ENCODE measurements at regions not wholly inside any gene's neighbourhood (a gene's known extent, or its start where the extent isn't known, plus 50 kb on each side); places are given as distances from the start of the nearest gene placed in this dataset.
A peak's percentile ranks its signal among the peaks of the same experiment; 100 is the strongest.

DNA sequence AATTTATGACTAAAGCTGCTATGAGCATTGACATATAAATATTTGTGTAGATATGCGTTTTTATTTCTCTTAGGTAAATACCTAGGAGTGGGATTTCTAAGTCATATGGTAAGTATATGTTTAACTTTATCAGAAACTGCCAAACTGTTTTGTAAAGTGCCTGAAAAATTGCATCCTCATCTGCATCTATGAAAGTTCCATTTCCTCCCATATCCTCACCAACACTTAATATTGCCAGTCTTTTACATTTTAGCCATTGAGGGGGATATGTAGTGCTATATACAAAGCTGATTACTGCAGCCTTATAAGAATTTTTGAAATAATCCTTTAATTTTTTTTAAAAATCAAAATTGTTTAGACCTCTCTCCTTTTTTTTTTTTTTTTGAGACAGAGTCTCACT, 123.1 kb upstream of the SPRY4 start:
- no peak overlapping the region for H3K4me3 Mint-ChIP-seq

DNA sequence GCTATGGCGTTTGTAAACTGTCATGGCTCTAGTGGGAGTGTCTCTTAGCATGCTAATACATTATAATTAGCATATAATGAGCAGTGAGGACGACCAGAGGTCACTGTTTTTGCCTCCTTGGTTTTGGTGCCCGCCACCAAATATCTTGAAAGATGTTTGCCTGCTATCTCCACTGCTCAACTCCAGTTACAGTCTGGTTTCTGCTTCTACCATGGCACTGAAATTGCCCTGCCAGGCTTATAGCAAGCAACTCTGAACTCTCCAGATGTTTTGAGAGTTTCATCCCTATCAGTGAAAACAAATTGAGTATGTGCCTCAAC, 122.1 kb upstream of the SPRY4 start:
- Mint-ChIP-seq H3K4me3 (no peak overlapping the region), H3K27me3 (peaks cover 14% of the 10 kb centered on the region), H3K36me3 (no peaks in the 10 kb centered on the region), H3K4me1 (no peaks in the 10 kb centered on the region), H3K27ac (no peak overlapping the region), H3K9me3 (ENCODE audit: low read depth) (no peaks in the 10 kb centered on the region)
- CTCF ChIA-PET = no interaction called here
- no peak for DNase-seq
- no peak for ATAC-seq

More for the DNA sequence above, 123.1 kb upstream of the SPRY4 start:
- DNase-seq = no peak
- Mint-ChIP-seq H3K27ac (no peak overlapping the region), H3K27me3 (peaks cover 14% of the 10 kb centered on the region), H3K4me1 (no peaks in the 10 kb centered on the region), H3K9me3 (ENCODE audit: low read depth) (no peaks in the 10 kb centered on the region), H3K36me3 (no peaks in the 10 kb centered on the region)
- no peak for ATAC-seq
- CTCF ChIA-PET = no interaction called here

DNA sequence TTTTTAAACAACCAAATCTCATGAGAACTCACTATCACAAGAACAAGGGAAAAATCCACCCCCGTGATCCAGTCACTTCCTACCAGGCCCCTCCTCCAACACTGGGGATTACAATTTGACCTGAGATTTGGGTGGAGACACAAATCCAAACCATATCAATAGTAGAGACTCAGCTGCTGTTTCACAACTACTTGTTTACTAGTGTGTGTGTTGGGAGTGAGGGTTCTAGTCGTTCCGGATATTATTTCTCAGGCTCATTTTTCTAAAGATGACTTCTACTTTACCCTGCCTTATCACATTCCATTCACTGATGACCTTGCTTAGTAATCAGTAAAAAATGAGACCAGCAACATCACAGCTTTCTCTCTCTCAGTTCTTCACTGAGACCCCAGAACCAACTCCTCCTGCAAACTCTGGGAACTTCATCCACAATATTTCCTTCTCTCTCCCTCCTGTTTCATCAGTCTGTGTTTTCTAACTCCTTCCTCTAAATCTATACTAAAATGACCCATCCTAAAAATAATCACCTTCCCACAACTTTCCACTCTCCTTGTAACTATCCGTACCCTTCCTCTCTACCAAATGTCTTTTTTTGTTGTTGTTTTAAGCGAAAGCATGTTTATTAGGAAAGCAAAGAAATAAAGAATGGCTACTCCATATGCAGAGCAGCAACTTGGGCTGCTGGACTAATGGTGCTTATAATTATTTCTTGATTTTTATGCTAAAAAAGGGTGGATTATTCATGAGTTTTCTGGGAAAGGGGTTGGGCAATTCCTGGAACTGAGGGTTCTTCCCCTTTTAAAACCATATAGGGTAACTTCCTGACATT, 121.5 kb upstream of the SPRY4 start:
- Mint-ChIP-seq H3K9me3 (ENCODE audit: low read depth) (no peaks in the 10 kb centered on the region), H3K4me1 (peaks cover 3% of the 10 kb centered on the region), H3K36me3 (no peaks in the 10 kb centered on the region), H3K27ac (no peak overlapping the region), H3K4me3 (no peak overlapping the region), H3K27me3 (peaks cover 19% of the 10 kb centered on the region)
- CTCF ChIA-PET = no interaction called here
- ATAC-seq (no peak), DNase-seq (no peak)

DNA sequence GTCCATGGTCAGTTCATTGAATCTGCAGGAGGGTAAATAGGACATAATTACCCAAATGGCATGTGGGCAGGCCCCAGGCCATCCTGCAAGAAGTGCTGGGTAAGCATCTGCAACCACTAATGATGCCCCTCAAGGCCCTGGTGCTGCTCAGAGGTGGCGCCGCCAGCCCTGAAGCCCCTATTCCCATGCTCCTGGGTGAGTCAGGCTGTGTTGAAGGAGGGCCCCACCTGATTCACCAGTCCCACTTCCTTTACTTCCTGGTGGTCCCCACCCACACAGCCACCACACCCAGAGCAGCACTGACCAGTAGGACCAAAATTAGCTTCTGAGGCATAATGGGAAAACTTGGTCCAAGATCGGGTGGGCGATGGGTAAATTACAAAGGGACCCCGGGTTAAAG, 120.4 kb upstream of the SPRY4 start:
- Mint-ChIP-seq H3K9me3 (ENCODE audit: low read depth) (no peaks in the 10 kb centered on the region), H3K4me3 (no peak overlapping the region), H3K36me3 (no peaks in the 10 kb centered on the region), H3K4me1 (peaks cover 3% of the 10 kb centered on the region), H3K27me3 (peaks cover 18% of the 10 kb centered on the region), H3K27ac (no peak overlapping the region)
- CTCF ChIA-PET = no interaction called here
- DNase-seq (no peak), ATAC-seq (no peak)

DNA sequence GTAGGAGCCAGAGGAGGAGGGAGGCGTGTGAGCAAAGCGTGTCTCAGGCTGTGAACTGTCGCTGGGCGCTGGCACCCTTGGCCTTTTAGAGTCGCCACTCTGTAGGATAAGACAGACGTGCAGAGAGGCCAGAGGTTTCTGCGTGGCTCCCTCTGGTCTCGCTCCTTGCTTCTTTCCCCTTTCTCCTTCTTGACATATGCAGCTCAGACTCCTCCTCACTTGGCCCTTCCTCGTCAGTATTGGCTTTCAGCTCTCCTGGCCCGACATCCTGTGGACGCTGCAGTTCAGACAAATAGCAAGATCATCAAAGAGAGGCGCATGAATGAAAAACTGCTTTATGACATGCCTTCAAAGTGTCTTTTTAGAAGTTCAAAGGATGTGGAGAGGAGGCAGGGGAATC, 116.8 kb upstream of the SPRY4 start:
- Mint-ChIP-seq H3K27ac (no peak overlapping the region), H3K36me3 (no peaks in the 10 kb centered on the region), H3K4me3 (no peak overlapping the region), H3K4me1 (peaks cover 3% of the 10 kb centered on the region), H3K27me3 (peaks cover 19% of the 10 kb centered on the region), H3K9me3 (ENCODE audit: low read depth) (no peaks in the 10 kb centered on the region)
- no peak for DNase-seq
- no peak for ATAC-seq
- CTCF ChIA-PET = no interaction called here

DNA sequence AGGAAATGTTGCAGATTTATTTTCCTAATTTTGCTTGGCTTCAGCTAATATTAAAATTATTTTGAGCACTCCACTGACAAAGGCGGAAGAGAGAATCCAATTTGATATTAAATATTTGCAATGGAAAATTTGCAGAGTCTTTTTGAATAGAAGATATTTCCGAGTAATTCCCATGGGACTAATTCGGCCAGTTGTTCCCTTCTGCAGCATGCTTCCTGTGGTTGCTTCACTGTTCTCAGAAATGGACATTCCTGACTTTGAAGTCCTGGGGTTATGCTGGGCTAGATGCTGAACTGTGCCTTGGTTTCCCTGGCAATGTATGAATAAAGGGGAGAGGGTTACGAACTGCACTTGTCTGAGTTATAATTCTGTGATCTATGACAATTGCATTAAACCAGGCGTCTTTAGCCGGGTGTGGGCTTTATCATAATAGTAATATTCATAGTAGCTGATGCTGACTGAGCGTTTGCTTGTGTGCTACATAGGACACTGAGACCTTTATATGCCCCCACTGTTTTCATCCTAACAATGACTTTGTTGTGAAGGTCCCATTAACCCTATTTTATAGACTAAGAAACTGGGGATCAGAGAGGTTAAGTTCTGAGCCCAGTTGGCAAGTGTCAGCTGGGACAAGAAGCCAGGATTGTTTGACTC, 114.5 kb upstream of the SPRY4 start:
- CTCF ChIA-PET = no interaction called here
- Mint-ChIP-seq H3K36me3 (no peaks in the 10 kb centered on the region), H3K27ac (no peak overlapping the region), H3K4me1 (peaks cover 3% of the 10 kb centered on the region), H3K9me3 (ENCODE audit: low read depth) (no peaks in the 10 kb centered on the region), H3K27me3 (peaks cover 19% of the 10 kb centered on the region), H3K4me3 (no peak overlapping the region)
- ATAC-seq (no peak), DNase-seq (no peak)

DNA sequence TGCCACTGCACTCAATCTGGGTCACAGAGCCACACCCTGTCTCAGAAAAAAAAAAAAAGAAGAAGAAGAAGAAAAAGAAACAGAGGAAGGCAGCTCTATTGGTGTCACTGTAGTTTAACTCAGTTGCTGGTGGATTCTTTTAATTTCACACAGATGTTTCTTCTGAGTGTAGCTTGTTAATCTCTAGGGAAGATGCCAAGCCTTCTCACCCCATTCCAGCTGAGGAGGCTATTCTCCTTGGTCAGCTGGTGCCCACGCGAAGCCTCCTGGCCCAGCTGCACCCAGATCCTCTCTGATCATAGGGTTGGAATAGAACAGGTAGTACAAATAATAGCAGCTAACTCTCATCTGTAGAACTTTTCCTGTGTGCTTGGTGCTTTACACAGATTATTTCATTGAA, 113.8 kb upstream of the SPRY4 start:
- no peak for ATAC-seq
- H3K4me3 Mint-ChIP-seq = no peak overlapping the region
- no peaks in the 10 kb centered on the region for H3K9me3 Mint-ChIP-seq (ENCODE audit: low read depth)
- H3K27ac Mint-ChIP-seq = no peak overlapping the region
- CTCF ChIA-PET = no interaction called here
- H3K27me3 Mint-ChIP-seq = peaks cover 19% of the 10 kb centered on the region
- no peaks in the 10 kb centered on the region for H3K36me3 Mint-ChIP-seq
- H3K4me1 Mint-ChIP-seq = peaks cover 7% of the 10 kb centered on the region
- DNase-seq = no peak

DNA sequence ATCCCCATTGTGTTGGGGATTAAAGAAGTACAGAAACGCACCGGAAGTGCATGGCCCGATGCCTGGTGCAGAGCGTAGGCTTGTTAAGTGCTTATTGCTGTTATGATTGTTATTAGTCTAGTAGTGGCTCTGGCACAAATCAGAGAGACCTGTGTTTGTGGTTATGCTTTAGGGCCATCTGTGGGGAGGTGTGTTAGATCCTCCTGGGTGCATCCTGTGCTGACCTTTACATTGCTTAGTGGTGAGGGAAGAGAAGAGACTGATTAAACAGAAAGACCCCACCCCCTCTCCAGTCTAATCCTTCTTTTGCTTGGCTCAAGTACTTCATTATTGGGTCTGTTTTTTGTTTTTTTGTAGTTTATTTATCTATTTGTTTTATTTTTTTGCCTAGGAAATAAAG, 112.7 kb upstream of the SPRY4 start:
- peaks cover 19% of the 10 kb centered on the region for H3K27me3 Mint-ChIP-seq
- no peaks in the 10 kb centered on the region for H3K36me3 Mint-ChIP-seq
- H3K27ac Mint-ChIP-seq = no peak overlapping the region
- no peak for DNase-seq
- H3K4me1 Mint-ChIP-seq = peaks cover 17% of the 10 kb centered on the region
- H3K4me3 Mint-ChIP-seq = no peak overlapping the region
- H3K9me3 Mint-ChIP-seq (ENCODE audit: low read depth) = no peaks in the 10 kb centered on the region
- ATAC-seq = no peak
- CTCF ChIA-PET = no interaction called here

DNA sequence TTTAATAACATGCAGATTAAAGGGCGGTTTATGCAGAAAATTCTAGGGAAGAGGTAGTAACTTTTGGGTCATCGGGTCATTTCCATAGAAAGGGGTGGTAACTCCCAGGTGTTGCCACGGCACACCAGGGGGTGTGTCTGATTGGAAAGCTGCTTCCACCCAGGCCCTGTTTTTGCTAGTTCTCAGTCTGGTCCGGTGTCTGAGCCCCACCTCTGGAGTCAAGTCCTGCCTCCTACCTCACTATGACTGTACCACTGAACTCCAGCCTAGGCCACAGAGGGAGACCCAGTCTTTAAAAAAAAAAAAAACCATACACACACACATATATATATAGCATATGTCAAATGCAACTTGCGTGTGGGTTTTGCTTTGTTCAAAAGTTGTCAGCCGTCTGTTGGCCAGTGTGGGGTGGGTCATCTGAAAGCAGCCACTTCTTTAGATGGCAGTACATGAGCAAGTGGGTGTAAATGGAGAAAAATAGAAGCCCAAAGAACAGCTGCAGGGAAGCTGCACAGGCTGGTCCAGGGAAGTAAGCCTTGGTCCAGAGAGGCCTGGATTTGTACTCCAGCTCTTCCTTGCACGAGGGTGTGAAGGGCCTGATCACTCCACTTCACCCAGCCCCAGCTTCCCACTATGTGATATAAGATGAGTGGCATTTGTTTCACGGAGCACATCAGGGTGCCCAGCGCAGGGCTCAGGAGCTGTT, 110.7 kb upstream of the SPRY4 start:
- CTCF ChIA-PET = interaction anchor here (1.2 kb wide), 2 partner anchors 13 to 79 kb away, joined by 3 to 4 read pairs; no protein-coding TSS in a partner anchor
- DNase-seq (no peak), ATAC-seq (no peak)
- no peak overlapping the region for H3K4me3 Mint-ChIP-seq
- peaks cover 3% of the 10 kb centered on the region for H3K36me3 Mint-ChIP-seq
- no peak overlapping the region for H3K27ac Mint-ChIP-seq
- no peaks in the 10 kb centered on the region for H3K9me3 Mint-ChIP-seq (ENCODE audit: low read depth)
- H3K27me3 Mint-ChIP-seq = peaks cover 6% of the 10 kb centered on the region
- H3K4me1 Mint-ChIP-seq = peaks cover 26% of the 10 kb centered on the region

DNA sequence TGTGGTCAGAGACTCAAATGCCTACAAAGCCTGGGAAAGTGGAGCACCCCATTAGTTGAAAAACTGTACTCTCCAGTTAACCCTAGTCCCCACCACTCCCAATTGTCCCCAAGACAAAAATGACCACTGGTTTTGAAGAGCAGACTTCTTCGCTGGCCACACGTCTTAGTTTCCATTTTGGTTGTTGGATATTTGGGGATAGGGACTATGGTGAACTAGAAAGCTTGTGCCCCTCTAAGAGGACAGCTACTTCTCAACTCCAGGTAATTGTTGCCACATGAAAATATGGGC, 109.4 kb upstream of the SPRY4 start:
- CTCF ChIA-PET = no interaction called here
- H3K9me3 Mint-ChIP-seq (ENCODE audit: low read depth) = no peaks in the 10 kb centered on the region
- H3K27me3 Mint-ChIP-seq = peaks cover 6% of the 10 kb centered on the region
- no peak overlapping the region for H3K27ac Mint-ChIP-seq
- DNase-seq (no peak), ATAC-seq (no peak)
- H3K4me1 Mint-ChIP-seq = peaks cover 26% of the 10 kb centered on the region
- peaks cover 3% of the 10 kb centered on the region for H3K36me3 Mint-ChIP-seq
- no peak overlapping the region for H3K4me3 Mint-ChIP-seq

DNA sequence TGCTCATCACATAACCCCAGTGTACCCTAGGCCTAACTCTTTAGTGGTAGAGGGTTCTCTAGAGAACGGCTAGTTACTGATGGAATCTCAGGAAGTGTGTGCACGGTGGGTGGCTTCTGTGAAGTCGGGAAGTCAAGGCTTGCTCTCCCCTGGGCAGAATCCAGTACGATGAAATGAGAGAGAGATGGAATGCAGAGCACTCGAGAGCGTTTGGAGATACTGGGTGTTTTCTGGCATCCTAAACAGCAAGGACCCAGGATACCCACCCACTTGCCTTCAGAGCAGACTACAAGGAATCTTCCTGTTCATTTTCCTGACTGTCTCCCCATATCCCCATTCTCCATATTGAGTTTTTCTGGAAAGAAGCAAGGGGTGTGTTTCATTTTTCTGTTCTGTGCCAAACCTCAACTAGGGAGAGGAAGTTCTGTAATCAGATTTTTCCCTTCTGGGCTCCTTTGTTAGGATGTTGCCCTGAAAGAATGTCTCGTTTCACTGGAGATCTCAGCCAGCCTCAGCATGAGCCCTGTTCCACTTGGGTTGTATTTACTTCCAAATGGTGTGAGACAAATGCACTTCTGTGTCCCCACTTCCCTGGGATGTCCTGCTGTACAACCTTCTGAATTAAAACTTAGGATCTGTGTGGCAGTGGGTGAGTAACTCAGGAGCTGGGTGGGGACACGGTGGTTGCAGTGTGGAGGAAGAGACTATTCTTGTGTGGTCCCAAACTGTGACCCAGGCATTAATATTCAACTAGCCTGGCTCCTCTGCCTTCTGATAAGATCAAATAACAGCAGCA, 108.9 kb upstream of the SPRY4 start:
- CTCF ChIA-PET = interaction anchor here (0.9 to 1.6 kb wide), 3 partner anchors 11 to 294 kb away, joined by 3 to 5 read pairs (median 4); no protein-coding TSS in a partner anchor
- Mint-ChIP-seq H3K27ac (no peak overlapping the region), H3K27me3 (peaks cover 3% of the 10 kb centered on the region), H3K36me3 (peaks cover 3% of the 10 kb centered on the region), H3K4me3 (no peak overlapping the region), H3K9me3 (ENCODE audit: low read depth) (no peaks in the 10 kb centered on the region), H3K4me1 (peaks cover 26% of the 10 kb centered on the region)
- no peak for DNase-seq
- no peak for ATAC-seq

DNA sequence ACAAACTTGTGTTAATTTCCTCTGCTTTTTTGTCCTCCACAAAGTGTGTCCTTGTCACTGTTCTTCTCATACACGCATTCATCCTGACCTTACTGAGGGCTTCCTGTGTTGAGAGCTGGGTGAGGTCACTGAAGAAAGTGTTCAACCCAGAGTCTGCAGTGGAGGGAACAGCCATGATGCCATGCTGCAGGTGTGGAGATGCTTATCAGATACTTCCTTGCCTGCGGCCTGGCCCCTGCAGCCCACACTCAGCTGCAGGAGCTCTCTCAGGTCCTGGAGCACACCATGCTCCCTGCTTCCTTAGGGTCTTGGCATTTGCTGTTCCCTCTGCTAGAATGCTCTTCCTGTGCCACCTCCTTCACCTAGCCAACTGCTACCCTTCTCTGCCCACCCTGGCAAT, 108.1 kb upstream of the SPRY4 start:
- peak overlapping the region; percentile 90 for H3K27ac Mint-ChIP-seq
- H3K4me3 Mint-ChIP-seq = peak overlapping the region; percentile 47
- CTCF ChIA-PET = interaction anchor here (0.8 to 1.6 kb wide), 6 partner anchors 11 to 293 kb away, joined by 3 to 5 read pairs (median 4); partner anchors contain the start of gene SPRY4
- ATAC-seq (peak; percentile 93), DNase-seq (peak; percentile 82)
- H3K9me3 Mint-ChIP-seq (ENCODE audit: low read depth) = no peaks in the 10 kb centered on the region
- H3K36me3 Mint-ChIP-seq = peaks cover 3% of the 10 kb centered on the region
- H3K27me3 Mint-ChIP-seq = no peaks in the 10 kb centered on the region
- peaks cover 26% of the 10 kb centered on the region for H3K4me1 Mint-ChIP-seq

DNA sequence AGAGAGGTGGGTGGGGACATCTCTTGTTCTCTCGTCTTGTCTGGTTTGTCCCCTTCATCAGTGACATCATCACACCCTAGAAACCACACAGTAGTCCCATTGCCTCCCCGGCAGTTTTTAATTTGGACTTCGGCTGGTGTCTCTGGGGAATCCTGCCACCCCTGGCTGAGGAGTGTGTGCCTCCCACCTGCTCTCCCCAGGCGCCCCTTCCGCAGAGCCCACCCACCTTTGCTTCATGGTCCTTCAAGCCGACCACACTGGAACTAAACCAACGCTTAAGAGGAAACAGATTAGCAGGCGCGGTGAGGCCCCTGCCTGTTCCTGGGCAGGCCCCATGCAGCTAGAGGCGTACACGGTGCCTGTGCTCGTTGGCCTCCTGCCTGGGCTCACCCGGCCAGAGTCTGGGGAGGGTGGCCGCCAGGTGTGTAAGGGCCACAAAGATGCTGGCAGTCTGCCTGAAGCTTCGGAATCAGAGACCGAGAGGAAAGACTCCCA, 107.6 kb upstream of the SPRY4 start:
- CTCF ChIA-PET = interaction anchor here (0.8 to 1.6 kb wide), 6 partner anchors 10 to 292 kb away, joined by 3 to 5 read pairs (median 4); partner anchors contain the start of gene SPRY4
- Mint-ChIP-seq H3K4me1 (peaks cover 26% of the 10 kb centered on the region), H3K4me3 (peak overlapping the region; percentile 47), H3K9me3 (ENCODE audit: low read depth) (no peaks in the 10 kb centered on the region), H3K27ac (peak overlapping the region; percentile 90), H3K27me3 (no peaks in the 10 kb centered on the region), H3K36me3 (peaks cover 3% of the 10 kb centered on the region)
- peak; percentile 75 for ATAC-seq
- peak; percentile 64 for DNase-seq

Data from activated CD8-positive, alpha-beta memory T cell treated with anti-CD3 and anti-CD28 coated beads, Interleukin-2, amount 10 ng/mL, durations not matched to agents 7 days and 5 days (primary cell).